T-helper 2 cell treated with Interferon-gamma antibody and Interleukin-4, amounts not matched to agents 5 μg/mL and 100 μg/mL, for 36 hours (primary cell): ENCODE measurements at regions not wholly inside any gene's neighbourhood (a gene's known extent, or its start where the extent isn't known, plus 50 kb on each side); places are given as distances from the start of the nearest gene placed in this dataset.

Source experiments
- DNase-seq: peaks from one replicate; pipeline ENCODE4 v3.0.0; 2021; ENCODE audit warnings: low spot score
- H3K27ac Mint-ChIP-seq: one replicate; pipeline ENCODE4 v1.8.0; 2021; ENCODE audit warnings: mild to moderate bottlenecking, mixed read lengths
- H3K27me3 Mint-ChIP-seq: one replicate; pipeline ENCODE4 v1.8.0; 2021; ENCODE audit warnings: low read depth, mixed read lengths
- H3K36me3 Mint-ChIP-seq: one replicate; pipeline ENCODE4 v1.8.0; 2021; ENCODE audit warnings: low read depth, mixed read lengths
- H3K4me1 Mint-ChIP-seq: one replicate; pipeline ENCODE4 v1.8.0; 2021; ENCODE audit warnings: low read depth, mixed read lengths
- H3K4me3 Mint-ChIP-seq: one replicate; pipeline ENCODE4 v1.8.0; 2022; ENCODE audit warnings: mild to moderate bottlenecking, moderate library complexity, mixed read lengths
- H3K9me3 Mint-ChIP-seq: one replicate; pipeline ENCODE4 v1.8.0; 2021; ENCODE audit warnings: mixed read lengths

DNA sequence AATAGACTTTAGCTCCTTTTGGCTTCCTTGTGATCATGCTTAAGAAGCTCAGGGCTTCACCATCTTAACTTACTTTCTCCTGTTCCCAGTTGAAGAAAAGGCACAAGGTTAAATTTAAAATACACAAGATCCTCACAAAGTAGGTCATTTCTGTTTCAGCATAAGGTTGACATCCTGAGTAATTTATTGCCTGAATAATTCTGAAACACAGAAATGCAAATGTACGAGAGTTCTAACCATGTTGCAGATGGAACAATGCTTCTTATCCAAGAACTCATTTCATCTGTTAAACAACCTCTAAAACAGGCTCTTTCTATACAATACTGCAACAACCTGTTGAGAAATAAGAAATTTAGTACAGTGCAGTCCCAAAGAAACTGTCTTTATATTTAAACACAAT is 395.2 kb downstream of the BCL11A start:
- DNase-seq, result no peak
- Mint-ChIP-seq H3K4me1 (no peaks in the 10 kb centered on the region), H3K27me3 (no peaks in the 10 kb centered on the region), H3K4me3 (no peak overlapping the region), H3K9me3 (no peaks in the 10 kb centered on the region), H3K36me3 (no peaks in the 10 kb centered on the region), H3K27ac (no peak overlapping the region)

DNA sequence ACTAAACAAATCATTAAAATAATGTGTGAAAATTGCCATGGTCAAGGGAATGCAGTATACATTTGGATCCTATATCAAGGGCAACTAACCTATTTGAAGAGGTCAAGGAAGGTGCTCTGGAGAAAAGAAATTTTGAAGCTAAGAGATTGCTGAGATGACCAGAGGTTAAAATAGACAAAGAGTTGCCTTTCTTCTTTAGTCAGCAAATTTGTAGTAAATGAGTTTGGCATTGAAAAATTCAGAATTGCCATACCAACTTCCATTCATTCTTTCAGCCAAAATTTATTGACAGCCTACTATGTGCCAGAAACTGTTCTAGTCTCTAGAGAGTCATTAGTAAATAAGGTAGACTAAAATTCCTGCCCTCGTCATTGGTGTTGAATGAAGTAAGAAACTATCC is 396.2 kb downstream of the BCL11A start:
- DNase-seq, result no peak
- Mint-ChIP-seq H3K9me3 (no peaks in the 10 kb centered on the region), H3K36me3 (no peaks in the 10 kb centered on the region), H3K27ac (no peak overlapping the region), H3K4me1 (no peaks in the 10 kb centered on the region), H3K4me3 (no peak overlapping the region), H3K27me3 (no peaks in the 10 kb centered on the region)

DNA sequence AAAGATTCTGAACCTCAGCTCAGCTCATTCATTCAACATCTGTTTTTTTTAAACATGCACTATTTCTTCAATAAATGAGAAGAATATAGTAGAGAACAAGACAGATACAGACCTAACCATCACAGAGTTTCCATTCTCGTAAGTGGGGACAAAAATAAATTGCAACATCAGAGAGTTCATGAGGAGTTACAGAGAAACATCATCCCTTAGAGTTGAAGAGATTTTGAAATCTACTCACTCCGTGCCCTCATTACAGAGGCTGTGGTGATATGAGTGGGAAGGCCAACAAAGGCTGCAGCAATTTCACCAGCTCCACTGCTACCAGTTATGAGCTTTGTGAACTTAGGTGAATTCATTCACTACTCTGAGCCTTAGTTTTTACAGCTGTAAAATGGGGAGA is 399.3 kb downstream of the BCL11A start:
- Mint-ChIP-seq H3K27ac (no peak overlapping the region), H3K36me3 (no peaks in the 10 kb centered on the region), H3K27me3 (no peaks in the 10 kb centered on the region), H3K4me3 (no peak overlapping the region), H3K4me1 (no peaks in the 10 kb centered on the region), H3K9me3 (no peaks in the 10 kb centered on the region)
- DNase-seq, result no peak

DNA sequence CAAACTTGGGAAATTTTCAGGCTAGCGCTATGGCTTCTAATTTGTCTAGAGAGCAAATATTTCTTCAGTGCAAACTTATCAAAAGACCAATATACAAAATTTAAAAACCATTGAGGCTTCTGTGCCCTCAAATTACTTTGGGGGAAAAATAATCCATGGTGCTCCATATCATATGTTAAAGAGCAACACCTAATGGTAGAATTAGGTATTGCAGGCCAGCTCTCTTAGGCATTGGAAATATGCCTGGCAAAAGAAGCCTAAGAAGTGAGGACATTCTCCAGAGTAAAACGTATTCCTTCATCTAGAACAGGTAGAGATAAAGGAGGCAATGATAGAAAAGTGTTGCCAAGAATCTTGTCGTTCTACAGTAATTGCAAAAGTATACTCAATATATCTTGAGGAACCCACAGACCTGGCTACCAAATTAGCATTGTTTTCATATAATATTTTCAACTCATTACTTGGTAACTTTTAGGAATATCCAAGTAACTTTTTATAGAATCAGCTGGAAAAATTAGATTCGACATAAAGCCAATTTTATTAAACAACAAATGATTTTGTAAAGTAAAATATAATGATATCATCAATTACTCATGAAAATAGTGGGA is 401.1 kb downstream of the BCL11A start:
- DNase-seq, result no peak
- Mint-ChIP-seq H3K27me3 (no peaks in the 10 kb centered on the region), H3K36me3 (no peaks in the 10 kb centered on the region), H3K4me1 (no peaks in the 10 kb centered on the region), H3K4me3 (no peak overlapping the region), H3K9me3 (no peaks in the 10 kb centered on the region), H3K27ac (no peak overlapping the region)

DNA sequence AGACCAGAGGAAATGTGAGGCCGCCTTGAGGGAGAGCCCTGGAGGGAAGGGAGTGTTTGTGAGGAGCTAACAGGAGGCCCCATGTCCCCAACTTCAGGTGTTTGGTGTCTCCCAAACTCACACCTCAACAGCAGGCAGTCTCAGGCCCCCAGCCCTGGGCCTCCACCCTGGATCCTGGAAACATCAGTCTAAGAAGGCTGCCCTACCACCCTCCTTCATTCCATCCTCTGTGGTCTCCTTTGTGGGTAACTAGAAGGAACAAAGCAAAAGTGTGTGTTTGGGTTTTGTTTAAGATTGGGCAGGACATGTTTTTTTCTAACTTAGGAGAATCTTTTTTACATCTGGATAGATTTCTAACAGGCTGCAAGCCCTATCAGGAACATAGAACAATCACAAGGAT is 404.3 kb downstream of the BCL11A start:
- H3K27me3 Mint-ChIP-seq, result no peaks in the 10 kb centered on the region
- no peaks in the 10 kb centered on the region for H3K9me3 Mint-ChIP-seq
- DNase-seq, result no peak
- no peak overlapping the region for H3K4me3 Mint-ChIP-seq
- no peaks in the 10 kb centered on the region for H3K36me3 Mint-ChIP-seq
- H3K4me1 Mint-ChIP-seq, result no peaks in the 10 kb centered on the region
- H3K27ac Mint-ChIP-seq, result no peak overlapping the region

DNA sequence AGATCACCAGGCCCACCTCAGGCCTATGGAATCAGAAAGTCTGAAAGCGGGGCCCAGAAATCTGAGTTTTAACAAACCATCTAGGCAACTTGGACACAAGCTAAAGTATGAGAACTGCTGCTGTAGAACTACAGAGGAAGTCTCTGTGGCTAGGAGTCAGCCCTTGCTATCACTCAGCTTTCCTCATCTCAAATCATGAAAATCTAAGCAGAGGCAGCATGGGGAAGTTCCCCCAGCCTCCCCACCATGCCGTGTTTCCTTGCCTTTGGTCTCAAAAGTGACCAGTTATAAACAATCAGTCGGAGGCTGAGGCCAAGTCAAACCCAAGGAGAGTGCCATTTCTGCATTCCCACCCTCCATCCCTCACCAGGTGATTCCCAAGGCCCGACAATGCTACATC is 404.7 kb downstream of the BCL11A start:
- Mint-ChIP-seq H3K36me3 (no peaks in the 10 kb centered on the region), H3K4me1 (no peaks in the 10 kb centered on the region), H3K4me3 (no peak overlapping the region), H3K27me3 (no peaks in the 10 kb centered on the region), H3K9me3 (no peaks in the 10 kb centered on the region), H3K27ac (no peak overlapping the region)
- no peak for DNase-seq

DNA sequence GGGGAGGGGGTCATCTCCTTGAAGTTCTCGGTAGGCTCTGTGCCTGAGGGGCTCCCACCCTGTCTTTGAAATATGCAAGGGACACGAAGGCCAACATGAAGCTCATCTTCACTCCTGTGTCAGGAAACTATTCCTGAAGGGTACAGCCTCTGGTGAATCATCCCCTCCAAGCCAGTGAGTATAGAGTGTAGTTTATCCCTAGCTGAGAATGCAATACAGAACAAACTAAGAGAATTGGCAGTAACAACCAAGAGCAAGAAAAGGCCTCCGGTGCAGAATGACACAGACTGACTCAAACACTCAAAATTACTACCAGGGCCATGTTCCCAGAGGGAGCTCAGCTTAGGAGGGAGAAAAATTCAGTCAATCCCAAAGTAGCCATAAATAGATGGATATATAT is 413.3 kb downstream of the BCL11A start:
- H3K9me3 Mint-ChIP-seq, result no peaks in the 10 kb centered on the region
- DNase-seq, result no peak
- H3K27ac Mint-ChIP-seq, result no peak overlapping the region
- no peaks in the 10 kb centered on the region for H3K36me3 Mint-ChIP-seq
- no peaks in the 10 kb centered on the region for H3K27me3 Mint-ChIP-seq
- no peaks in the 10 kb centered on the region for H3K4me1 Mint-ChIP-seq
- no peak overlapping the region for H3K4me3 Mint-ChIP-seq

DNA sequence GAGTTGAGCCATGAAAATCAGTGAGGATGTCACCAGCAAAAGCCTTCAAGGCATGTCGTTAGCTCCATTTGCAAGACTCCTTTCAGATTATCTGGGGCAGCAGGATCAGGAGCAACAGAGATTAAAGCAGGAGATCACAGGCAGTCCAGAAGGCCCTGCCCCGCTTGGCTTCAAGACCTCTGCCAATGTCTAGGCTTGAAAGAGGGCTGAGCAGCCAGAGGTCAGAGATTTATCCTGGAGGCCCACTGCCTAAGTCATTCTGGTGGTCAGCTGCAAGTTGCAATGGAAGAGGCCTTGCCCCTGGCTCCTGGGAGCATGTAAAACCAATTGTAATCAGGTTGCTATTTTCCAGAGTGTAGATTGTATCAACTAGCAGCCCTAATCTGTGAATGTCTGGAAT is 416.5 kb downstream of the BCL11A start:
- peaks cover 2% of the 10 kb centered on the region for H3K9me3 Mint-ChIP-seq
- no peak for DNase-seq
- no peaks in the 10 kb centered on the region for H3K27me3 Mint-ChIP-seq
- H3K36me3 Mint-ChIP-seq, result no peaks in the 10 kb centered on the region
- no peak overlapping the region for H3K27ac Mint-ChIP-seq
- H3K4me1 Mint-ChIP-seq, result no peaks in the 10 kb centered on the region
- H3K4me3 Mint-ChIP-seq, result no peak overlapping the region

DNA sequence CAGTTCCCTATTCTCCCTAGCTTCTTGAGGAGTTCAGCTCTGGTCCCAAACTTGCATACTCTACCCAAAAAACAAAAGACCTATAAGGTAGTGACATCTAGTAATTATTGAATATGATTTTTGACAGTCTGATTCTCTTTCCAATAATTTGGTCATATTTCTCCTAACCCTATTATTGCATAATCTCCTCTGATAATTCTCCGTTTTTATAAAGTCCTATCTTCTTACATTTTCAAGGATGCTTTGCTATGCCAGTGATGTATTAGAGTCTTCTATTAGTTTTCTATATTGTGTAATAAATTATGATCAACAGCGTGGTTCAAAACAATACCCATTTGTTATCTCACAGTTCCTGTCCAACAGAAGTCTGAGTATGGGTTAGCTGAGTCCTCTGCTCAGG is 426.3 kb downstream of the BCL11A start:
- H3K27ac Mint-ChIP-seq, result no peak overlapping the region
- no peaks in the 10 kb centered on the region for H3K4me1 Mint-ChIP-seq
- no peaks in the 10 kb centered on the region for H3K27me3 Mint-ChIP-seq
- no peak overlapping the region for H3K4me3 Mint-ChIP-seq
- no peak for DNase-seq
- H3K9me3 Mint-ChIP-seq, result peaks cover 5% of the 10 kb centered on the region
- H3K36me3 Mint-ChIP-seq, result no peaks in the 10 kb centered on the region

DNA sequence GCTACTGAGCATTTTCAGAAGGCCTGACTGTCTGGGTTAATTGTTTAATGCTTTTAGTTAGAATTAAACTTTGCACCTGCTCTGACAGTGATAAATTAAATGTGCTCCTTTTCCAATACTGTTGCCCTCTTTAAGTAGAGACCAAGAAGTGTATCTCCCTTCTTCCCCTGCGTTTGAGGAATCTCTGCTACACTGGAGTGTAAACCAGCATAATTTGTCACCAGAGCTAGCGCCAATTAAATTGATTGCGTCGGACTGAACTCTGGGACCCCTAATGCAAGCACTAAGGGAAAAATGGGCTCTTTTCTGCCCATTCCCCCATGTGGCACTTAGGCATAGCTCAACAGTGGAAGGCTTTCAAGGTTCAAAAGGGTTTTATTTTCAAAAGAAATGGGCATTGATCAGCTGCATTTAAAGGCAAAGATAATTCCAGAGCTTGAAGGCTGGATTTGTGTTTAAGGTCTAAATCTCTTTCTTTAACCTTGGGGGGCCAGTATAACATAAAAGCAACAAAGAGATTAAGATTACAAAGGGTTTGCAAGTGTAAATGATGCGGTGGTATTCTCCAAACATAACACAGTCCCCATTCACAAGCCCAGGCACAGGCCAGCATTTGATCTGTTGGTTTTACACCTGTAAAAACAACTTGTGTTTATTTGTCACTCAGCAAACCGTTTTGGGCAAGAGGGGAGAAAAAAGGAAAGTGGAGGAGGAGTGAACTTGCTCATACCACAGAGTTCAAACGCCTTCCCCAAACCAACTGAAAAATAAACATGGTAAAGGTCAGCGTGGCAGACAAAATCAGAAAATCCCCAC is 427.6 kb downstream of the BCL11A start:
- no peak overlapping the region for H3K27ac Mint-ChIP-seq
- no peak overlapping the region for H3K4me3 Mint-ChIP-seq
- no peak for DNase-seq
- no peaks in the 10 kb centered on the region for H3K36me3 Mint-ChIP-seq
- H3K9me3 Mint-ChIP-seq, result no peaks in the 10 kb centered on the region
- H3K27me3 Mint-ChIP-seq, result no peaks in the 10 kb centered on the region
- H3K4me1 Mint-ChIP-seq, result no peaks in the 10 kb centered on the region

DNA sequence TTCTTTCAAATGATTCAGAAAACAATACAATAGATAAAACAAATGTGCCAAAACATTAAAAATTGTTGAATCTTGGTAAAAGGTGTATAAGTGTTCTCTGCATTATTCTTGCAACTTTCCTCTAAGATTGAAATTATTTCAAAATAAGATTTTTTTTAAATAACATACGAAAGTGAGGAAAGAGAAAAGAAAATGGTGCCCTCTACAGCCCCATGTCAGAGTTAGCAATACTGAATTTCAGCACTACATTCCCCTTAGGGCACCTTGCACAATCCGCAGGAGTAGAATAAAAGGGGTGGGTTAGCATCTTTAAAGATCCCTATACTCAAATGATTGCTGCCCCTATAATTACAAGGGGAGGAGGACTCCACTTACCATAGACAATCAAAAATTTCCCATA is 433.7 kb downstream of the BCL11A start:
- Mint-ChIP-seq H3K4me3 (no peak overlapping the region), H3K9me3 (no peaks in the 10 kb centered on the region), H3K27ac (no peak overlapping the region), H3K36me3 (no peaks in the 10 kb centered on the region), H3K27me3 (no peaks in the 10 kb centered on the region), H3K4me1 (no peaks in the 10 kb centered on the region)
- DNase-seq, result no peak

DNA sequence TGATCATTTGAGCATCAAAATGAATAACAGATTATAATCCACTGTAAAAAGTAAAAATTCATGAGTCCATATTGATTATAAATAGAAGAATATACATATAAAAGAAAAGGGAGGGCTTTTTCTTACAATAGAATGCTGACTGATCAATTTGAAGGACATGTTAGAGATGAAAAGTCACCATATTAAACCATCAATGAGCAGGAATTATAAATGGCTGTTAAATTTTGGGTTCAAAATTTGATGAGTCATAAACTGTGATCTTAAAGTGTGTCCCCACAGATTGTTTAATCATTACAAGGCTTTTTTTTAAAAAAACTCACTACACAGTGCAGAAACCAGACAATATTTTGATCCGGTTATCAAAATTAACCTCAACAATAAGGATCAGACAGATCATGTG is 434.5 kb downstream of the BCL11A start:
- DNase-seq, result no peak
- Mint-ChIP-seq H3K27me3 (no peaks in the 10 kb centered on the region), H3K9me3 (no peaks in the 10 kb centered on the region), H3K4me3 (no peak overlapping the region), H3K27ac (no peak overlapping the region), H3K36me3 (no peaks in the 10 kb centered on the region), H3K4me1 (no peaks in the 10 kb centered on the region)

DNA sequence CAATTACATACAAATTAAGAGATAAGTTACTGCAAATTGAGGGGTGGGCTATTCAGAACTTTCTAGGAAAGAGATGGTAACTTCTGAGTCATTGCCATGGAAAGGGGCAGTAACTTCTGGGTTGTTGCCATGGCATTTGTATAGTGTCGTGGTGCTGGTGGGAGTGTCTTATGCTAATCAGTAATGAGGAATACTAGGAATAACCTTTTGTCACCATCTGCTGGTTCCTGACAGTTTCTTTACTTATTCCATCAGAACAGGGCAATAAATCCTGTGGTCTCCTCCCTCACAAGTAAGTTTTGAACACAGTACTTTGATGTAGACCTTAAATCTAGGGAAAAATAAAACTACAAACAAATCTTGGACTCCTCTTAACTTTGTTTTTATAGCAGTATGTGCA is 435.4 kb downstream of the BCL11A start:
- Mint-ChIP-seq H3K9me3 (no peaks in the 10 kb centered on the region), H3K36me3 (no peaks in the 10 kb centered on the region), H3K4me3 (no peak overlapping the region), H3K27me3 (no peaks in the 10 kb centered on the region), H3K4me1 (no peaks in the 10 kb centered on the region), H3K27ac (no peak overlapping the region)
- DNase-seq, result no peak

DNA sequence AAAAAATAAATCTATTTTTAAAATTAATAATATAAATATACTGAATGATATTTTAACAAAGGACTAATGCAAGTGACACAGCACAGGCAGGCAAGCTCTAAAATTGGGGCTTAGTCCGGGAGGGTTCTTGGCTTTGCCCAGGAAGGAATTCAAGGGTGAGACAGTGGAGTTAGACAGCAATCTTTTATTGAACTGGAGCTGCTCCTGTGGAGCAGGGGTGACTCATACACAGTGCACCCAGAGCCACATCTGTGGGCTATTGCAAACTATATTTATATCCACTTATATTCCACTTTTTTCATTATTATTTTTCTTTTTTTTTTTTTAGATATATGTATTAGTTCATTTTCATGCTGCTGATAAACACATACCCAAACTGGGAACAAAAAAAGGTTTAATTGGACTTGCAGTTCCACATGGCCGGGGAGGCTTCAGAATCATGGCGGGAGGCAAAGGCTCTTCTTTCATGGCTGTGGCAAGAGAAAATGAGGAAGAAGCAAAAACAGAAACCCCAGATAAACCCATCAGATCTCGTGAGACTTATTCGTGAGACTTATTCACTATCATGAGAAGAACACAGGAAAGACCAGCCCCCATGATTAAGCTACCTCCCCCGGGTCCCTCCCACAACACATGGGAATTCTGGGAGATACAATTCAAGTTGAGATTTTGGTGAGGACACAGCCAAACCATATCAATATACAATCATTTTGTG is 437.1 kb downstream of the BCL11A start:
- Mint-ChIP-seq H3K4me1 (no peaks in the 10 kb centered on the region), H3K36me3 (no peaks in the 10 kb centered on the region), H3K9me3 (no peaks in the 10 kb centered on the region), H3K27me3 (peaks cover 4% of the 10 kb centered on the region), H3K4me3 (no peak overlapping the region), H3K27ac (no peak overlapping the region)
- DNase-seq, result no peak
